ENCODE measurements at regions not wholly inside any gene's neighbourhood (a gene's known extent, or its start where the extent isn't known, plus 50 kb on each side); places are given as distances from the start of the nearest gene placed in this dataset.

DNA sequence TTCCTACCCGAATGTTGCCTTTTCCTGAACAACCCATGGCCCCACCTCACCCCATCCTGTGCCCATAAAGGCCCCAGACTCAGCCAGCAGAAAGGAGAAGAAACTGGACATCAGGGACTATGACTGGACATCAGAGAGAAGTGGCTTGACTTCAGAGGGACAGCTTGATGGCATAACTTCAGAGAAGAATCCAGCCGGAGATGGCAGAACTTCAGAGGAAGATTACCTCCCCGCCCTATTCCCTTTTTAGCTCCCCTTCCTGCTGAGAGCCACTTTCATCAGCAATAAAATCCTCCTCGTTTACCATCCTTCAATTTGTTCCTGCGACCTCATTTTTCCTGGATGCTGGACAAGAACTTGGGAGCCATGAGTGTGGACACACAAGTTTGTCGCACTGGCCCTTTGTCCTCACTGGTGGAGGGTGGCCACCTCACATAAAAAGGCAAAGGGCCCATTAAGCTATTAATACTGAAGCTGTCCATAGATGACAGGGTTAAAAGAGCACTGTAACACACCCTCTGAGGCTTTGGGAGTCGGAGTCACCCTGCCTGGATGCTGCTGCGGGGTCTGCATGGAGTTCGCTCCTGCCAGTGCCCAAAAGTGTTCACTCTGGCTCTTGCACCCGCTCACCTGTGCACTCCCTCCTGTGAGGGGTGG, 260.4 kb downstream of the SLITRK1 start:
- ChIA-PET POLR2A (no interaction called here), CTCF (no interaction called here)
- Histone ChIP-seq H3K4me1 (ENCODE audit: control extremely low read depth in 1 of 4, control insufficient read depth in 4 of 4, insufficient read depth in 4 of 4, low read length in 3 of 4) (no peaks in the 10 kb centered on the region), H3K27ac (ENCODE audit: insufficient read depth in 1 of 2, low read depth in 1 of 2, low read length in 2 of 2, poor library complexity in 1 of 2, severe bottlenecking in 2 of 2) (no peak overlapping the region), H3K27me3 (replicated peaks in 2 of 5; ENCODE audit: control insufficient read depth in 4 of 5, insufficient read depth in 5 of 5, low read length in 4 of 5) (no peaks in the 10 kb centered on the region), H3K36me3 (ENCODE audit: control insufficient read depth in 4 of 4, insufficient read depth in 4 of 4, low read length in 3 of 4) (no peaks in the 10 kb centered on the region), H3K9me3 (ENCODE audit: control extremely low read depth in 1 of 5, control insufficient read depth in 4 of 5, insufficient read depth in 2 of 5, low read depth in 1 of 5, low read length in 4 of 5) (peaks cover 0 to 8% (median 0%) of the 10 kb centered on the region in 5 experiments), H3K4me3 (ENCODE audit: control insufficient read depth in 1 of 7, extremely low read depth in 1 of 7, insufficient read depth in 4 of 7, low read depth in 2 of 7, low read length in 6 of 7) (no peak overlapping the region)
- DNase-seq = no peak
- 98% methylated on average over 10 of the region's 10 CpGs for WGBS (ENCODE audit: insufficient coverage)

DNA sequence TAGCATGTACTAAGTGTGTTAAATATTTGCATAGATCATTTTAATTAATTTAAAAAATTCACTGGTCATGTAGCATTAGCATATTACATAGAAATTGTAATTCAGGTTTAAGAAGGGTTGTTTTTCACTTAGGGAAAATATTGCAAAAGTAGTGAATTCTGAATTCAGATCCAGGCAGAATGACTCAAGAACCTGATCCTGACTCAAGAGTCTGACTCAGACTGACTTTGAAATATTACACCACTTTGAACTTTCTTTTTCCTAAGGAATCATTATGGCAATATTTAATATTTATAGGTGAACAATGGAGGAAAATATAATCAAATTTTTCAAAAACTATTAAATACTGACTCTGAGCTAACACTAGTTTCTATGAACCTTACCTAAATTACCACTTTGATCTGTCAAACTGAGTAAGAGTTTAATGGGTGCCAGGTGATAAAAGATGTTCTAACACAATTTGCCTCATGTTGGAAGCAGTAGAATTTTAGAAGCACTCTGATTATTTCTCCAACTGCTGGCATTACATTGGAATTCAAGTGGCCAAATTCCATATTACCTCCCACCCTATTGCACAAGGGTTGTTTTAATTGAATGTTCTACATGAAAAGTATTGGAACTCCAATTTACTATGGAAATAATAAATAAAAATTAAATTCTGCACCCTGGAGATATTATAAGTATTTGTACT, 261.6 kb downstream of the SLITRK1 start:
- POLR2A ChIA-PET = no interaction called here

GRCh38 chr13:83618966-83619365, 263.3 kb downstream of the SLITRK1 start:
- Histone ChIP-seq H3K4me3 (ENCODE audit: control insufficient read depth in 1 of 7, extremely low read depth in 1 of 7, insufficient read depth in 4 of 7, low read depth in 2 of 7, low read length in 6 of 7) (no peak overlapping the region), H3K9me3 (ENCODE audit: control extremely low read depth in 1 of 5, control insufficient read depth in 4 of 5, insufficient read depth in 2 of 5, low read depth in 1 of 5, low read length in 4 of 5) (peaks cover 0 to 8% (median 0%) of the 10 kb centered on the region in 5 experiments), H3K36me3 (ENCODE audit: control insufficient read depth in 4 of 4, insufficient read depth in 4 of 4, low read length in 3 of 4) (no peaks in the 10 kb centered on the region), H3K27me3 (replicated peaks in 2 of 5; ENCODE audit: control insufficient read depth in 4 of 5, insufficient read depth in 5 of 5, low read length in 4 of 5) (no peaks in the 10 kb centered on the region), H3K27ac (ENCODE audit: insufficient read depth in 1 of 2, low read depth in 1 of 2, low read length in 2 of 2, poor library complexity in 1 of 2, severe bottlenecking in 2 of 2) (no peak overlapping the region), H3K4me1 (ENCODE audit: control extremely low read depth in 1 of 4, control insufficient read depth in 4 of 4, insufficient read depth in 4 of 4, low read length in 3 of 4) (no peaks in the 10 kb centered on the region)
- ChIA-PET CTCF (no interaction called here), POLR2A (no interaction called here)
- no peak for DNase-seq

More for the DNA sequence above, 261.6 kb downstream of the SLITRK1 start:
- Histone ChIP-seq H3K4me1 (ENCODE audit: control extremely low read depth in 1 of 4, control insufficient read depth in 4 of 4, insufficient read depth in 4 of 4, low read length in 3 of 4) (no peaks in the 10 kb centered on the region), H3K4me3 (ENCODE audit: control insufficient read depth in 1 of 7, extremely low read depth in 1 of 7, insufficient read depth in 4 of 7, low read depth in 2 of 7, low read length in 6 of 7) (no peak overlapping the region), H3K27me3 (replicated peaks in 2 of 5; ENCODE audit: control insufficient read depth in 4 of 5, insufficient read depth in 5 of 5, low read length in 4 of 5) (no peaks in the 10 kb centered on the region), H3K9me3 (ENCODE audit: control extremely low read depth in 1 of 5, control insufficient read depth in 4 of 5, insufficient read depth in 2 of 5, low read depth in 1 of 5, low read length in 4 of 5) (peaks cover 0 to 8% (median 0%) of the 10 kb centered on the region in 5 experiments), H3K27ac (ENCODE audit: insufficient read depth in 1 of 2, low read depth in 1 of 2, low read length in 2 of 2, poor library complexity in 1 of 2, severe bottlenecking in 2 of 2) (no peak overlapping the region), H3K36me3 (ENCODE audit: control insufficient read depth in 4 of 4, insufficient read depth in 4 of 4, low read length in 3 of 4) (no peaks in the 10 kb centered on the region)
- CTCF ChIA-PET = no interaction called here
- no peak for DNase-seq

- 98% methylated on average over 14 of the region's 16 CpGs for WGBS (ENCODE audit: insufficient coverage)
- H3K36me3 ChIP-seq (ENCODE audit: control insufficient read depth in 4 of 4, insufficient read depth in 4 of 4, low read length in 3 of 4) = no peaks in the 10 kb centered on the region
- H3K4me3 ChIP-seq (ENCODE audit: control insufficient read depth in 1 of 7, extremely low read depth in 1 of 7, insufficient read depth in 4 of 7, low read depth in 2 of 7, low read length in 6 of 7) = no peak overlapping the region
- POLR2A ChIA-PET = no interaction called here
- no peaks in the 10 kb centered on the region for H3K4me1 ChIP-seq (ENCODE audit: control extremely low read depth in 1 of 4, control insufficient read depth in 4 of 4, insufficient read depth in 4 of 4, low read length in 3 of 4)
- CTCF ChIA-PET = no interaction called here
- DNase-seq = no peak
- H3K27me3 ChIP-seq (replicated peaks in 2 of 5; ENCODE audit: control insufficient read depth in 4 of 5, insufficient read depth in 5 of 5, low read length in 4 of 5) = no peaks in the 10 kb centered on the region
- peaks cover 0 to 8% (median 0%) of the 10 kb centered on the region in 5 experiments for H3K9me3 ChIP-seq (ENCODE audit: control extremely low read depth in 1 of 5, control insufficient read depth in 4 of 5, insufficient read depth in 2 of 5, low read depth in 1 of 5, low read length in 4 of 5)
- no peak overlapping the region for H3K27ac ChIP-seq (ENCODE audit: insufficient read depth in 1 of 2, low read depth in 1 of 2, low read length in 2 of 2, poor library complexity in 1 of 2, severe bottlenecking in 2 of 2)
Measured at GRCh38 chr13:83613524-83613923, 268.8 kb downstream of the SLITRK1 start.

DNA sequence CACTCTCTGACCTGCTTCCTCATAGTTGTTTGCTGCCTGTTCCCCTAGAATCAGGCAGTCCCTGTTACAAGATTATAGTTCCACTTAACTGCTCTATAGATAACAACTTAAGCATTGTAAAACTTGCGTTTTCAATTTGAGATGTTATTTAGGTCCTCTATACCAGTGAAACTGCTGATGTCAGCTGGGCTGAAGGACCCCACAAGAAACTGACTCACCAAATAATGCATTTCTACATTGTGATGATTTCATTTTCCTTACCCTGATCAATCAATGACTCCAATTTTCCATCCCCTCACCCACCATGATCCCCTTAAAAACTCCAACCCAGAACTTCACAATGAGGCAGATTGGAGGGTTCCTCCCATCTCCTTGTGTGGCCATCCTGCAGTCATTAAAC, 280.7 kb downstream of the SLITRK1 start:
- H3K4me3 ChIP-seq (ENCODE audit: control insufficient read depth in 1 of 7, extremely low read depth in 1 of 7, insufficient read depth in 4 of 7, low read depth in 2 of 7, low read length in 6 of 7) = no peak overlapping the region
- ChIA-PET CTCF (no interaction called here), POLR2A (no interaction called here)
- peaks cover 0 to 5% (median 0%) of the 10 kb centered on the region in 5 experiments for H3K9me3 ChIP-seq (ENCODE audit: control extremely low read depth in 1 of 5, control insufficient read depth in 4 of 5, insufficient read depth in 2 of 5, low read depth in 1 of 5, low read length in 4 of 5)
- no peaks in the 10 kb centered on the region for H3K36me3 ChIP-seq (ENCODE audit: control insufficient read depth in 4 of 4, insufficient read depth in 4 of 4, low read length in 3 of 4)
- no CpG with 5 or more reads among the region's 1 CpG for WGBS (ENCODE audit: insufficient coverage)
- DNase-seq = no peak
- no peaks in the 10 kb centered on the region for H3K4me1 ChIP-seq (ENCODE audit: control extremely low read depth in 1 of 4, control insufficient read depth in 4 of 4, insufficient read depth in 4 of 4, low read length in 3 of 4)
- no peak overlapping the region for H3K27ac ChIP-seq (ENCODE audit: insufficient read depth in 1 of 2, low read depth in 1 of 2, low read length in 2 of 2, poor library complexity in 1 of 2, severe bottlenecking in 2 of 2)
- no peaks in the 10 kb centered on the region for H3K27me3 ChIP-seq (replicated peaks in 2 of 5; ENCODE audit: control insufficient read depth in 4 of 5, insufficient read depth in 5 of 5, low read length in 4 of 5)

DNA sequence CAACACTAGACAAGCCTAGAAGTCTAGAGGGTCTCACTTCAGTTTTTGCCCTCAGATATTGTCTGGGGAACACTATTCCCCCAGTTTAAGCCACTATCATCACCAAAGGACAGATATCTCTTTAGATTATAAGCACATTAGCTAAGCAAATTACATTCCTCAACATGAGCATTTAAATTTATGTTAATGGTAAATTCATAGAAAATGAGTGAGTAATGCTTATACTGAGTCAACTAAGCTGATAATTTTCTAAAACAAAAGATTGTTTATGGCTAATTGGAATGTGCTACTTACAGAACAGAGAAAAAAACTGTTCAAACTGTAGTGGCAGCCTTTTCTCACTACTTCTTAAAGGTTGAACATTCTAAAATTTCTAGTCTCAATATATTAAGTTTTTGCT, 290.2 kb downstream of the SLITRK1 start:
- no peaks in the 10 kb centered on the region for H3K36me3 ChIP-seq (ENCODE audit: control insufficient read depth in 4 of 4, insufficient read depth in 4 of 4, low read length in 3 of 4)
- no peaks in the 10 kb centered on the region for H3K4me1 ChIP-seq (ENCODE audit: control extremely low read depth in 1 of 4, control insufficient read depth in 4 of 4, insufficient read depth in 4 of 4, low read length in 3 of 4)
- CTCF ChIA-PET = no interaction called here
- H3K4me3 ChIP-seq (ENCODE audit: control insufficient read depth in 1 of 7, extremely low read depth in 1 of 7, insufficient read depth in 4 of 7, low read depth in 2 of 7, low read length in 6 of 7) = no peak overlapping the region
- no peak for DNase-seq
- no peaks in the 10 kb centered on the region for H3K27me3 ChIP-seq (replicated peaks in 2 of 5; ENCODE audit: control insufficient read depth in 4 of 5, insufficient read depth in 5 of 5, low read length in 4 of 5)
- no peaks in the 10 kb centered on the region for H3K9me3 ChIP-seq (ENCODE audit: control extremely low read depth in 1 of 5, control insufficient read depth in 4 of 5, insufficient read depth in 2 of 5, low read depth in 1 of 5, low read length in 4 of 5)
- H3K27ac ChIP-seq (ENCODE audit: insufficient read depth in 1 of 2, low read depth in 1 of 2, low read length in 2 of 2, poor library complexity in 1 of 2, severe bottlenecking in 2 of 2) = no peak overlapping the region
- POLR2A ChIA-PET = no interaction called here

DNA sequence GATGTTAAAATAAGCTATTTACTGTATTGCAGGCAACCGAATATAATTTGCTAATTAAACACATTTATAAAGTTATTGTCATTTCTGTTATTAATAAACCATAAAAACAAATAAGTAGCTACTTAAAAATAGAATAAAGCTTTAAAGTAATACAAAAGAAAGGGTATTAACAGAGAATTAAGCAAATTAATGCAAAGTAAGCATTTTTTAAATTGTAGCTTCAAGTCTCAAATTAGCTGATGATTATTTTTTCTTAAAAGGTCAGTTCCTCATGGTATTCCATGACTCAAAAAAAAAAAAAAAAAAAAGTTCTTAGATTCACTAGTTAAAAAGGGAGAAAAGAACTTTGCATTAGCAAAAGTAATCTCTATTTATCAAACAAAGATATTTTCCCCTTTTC, 292.5 kb downstream of the SLITRK1 start:
- WGBS (ENCODE audit: insufficient coverage) = no CpG with 5 or more reads among the region's 1 CpG
- Histone ChIP-seq H3K4me1 (ENCODE audit: control extremely low read depth in 1 of 4, control insufficient read depth in 4 of 4, insufficient read depth in 4 of 4, low read length in 3 of 4) (no peaks in the 10 kb centered on the region), H3K36me3 (ENCODE audit: control insufficient read depth in 4 of 4, insufficient read depth in 4 of 4, low read length in 3 of 4) (no peaks in the 10 kb centered on the region), H3K4me3 (ENCODE audit: control insufficient read depth in 1 of 7, extremely low read depth in 1 of 7, insufficient read depth in 4 of 7, low read depth in 2 of 7, low read length in 6 of 7) (no peak overlapping the region), H3K27ac (ENCODE audit: insufficient read depth in 1 of 2, low read depth in 1 of 2, low read length in 2 of 2, poor library complexity in 1 of 2, severe bottlenecking in 2 of 2) (no peak overlapping the region), H3K9me3 (ENCODE audit: control extremely low read depth in 1 of 5, control insufficient read depth in 4 of 5, insufficient read depth in 2 of 5, low read depth in 1 of 5, low read length in 4 of 5) (no peaks in the 10 kb centered on the region), H3K27me3 (replicated peaks in 2 of 5; ENCODE audit: control insufficient read depth in 4 of 5, insufficient read depth in 5 of 5, low read length in 4 of 5) (no peaks in the 10 kb centered on the region)
- POLR2A ChIA-PET = no interaction called here
- DNase-seq = no peak
- CTCF ChIA-PET = no interaction called here

Data from common myeloid progenitor, CD34-positive (primary cell).